DOHH2 (cell line): ENCODE measurements at regions not wholly inside any gene's neighbourhood (a gene's known extent, or its start where the extent isn't known, plus 50 kb on each side); places are given as distances from the start of the nearest gene placed in this dataset.

Experiments
- H3F3A ChIP-seq: fragments of 200-600 bp; sonication (generic), shearing (Covaris generic); 2 replicates; pipeline ENCODE4 v1.6.0; 2016; ENCODE audit warnings: antibody characterized with exemption, mild to moderate bottlenecking; ENCODE audit not compliant: control insufficient read depth, insufficient read depth
- H3K27ac ChIP-seq: fragments of 200-600 bp; sonication (generic); 2 replicates; pipeline ENCODE4 v1.5.1; 2014; ENCODE audit warnings: low read depth, mild to moderate bottlenecking, low read length, moderate library complexity
- H3K27me3 ChIP-seq: fragments of 200-600 bp; sonication (generic); 2 replicates; pipeline ENCODE4 v1.6.1; 2014; ENCODE audit warnings: mild to moderate bottlenecking, low read length, mixed read lengths; ENCODE audit not compliant: control insufficient read depth
- H3K36me3 ChIP-seq: fragments of 200-600 bp; sonication (generic); 2 replicates; pipeline ENCODE4 v1.6.1; 2014; ENCODE audit warnings: mild to moderate bottlenecking, low read length, moderate library complexity, mixed read lengths; ENCODE audit not compliant: control insufficient read depth
- H3K4me1 ChIP-seq: fragments of 200-600 bp; sonication (generic); 2 replicates; pipeline ENCODE4 v1.6.1; 2014; ENCODE audit warnings: mild to moderate bottlenecking, low read length, mixed read lengths; ENCODE audit not compliant: control insufficient read depth
- H3K4me2 ChIP-seq: fragments of 200-600 bp; sonication (generic); 2 replicates; pipeline ENCODE4 v1.6.0; 2014; ENCODE audit warnings: mild to moderate bottlenecking, low read length, moderate library complexity
- H3K4me3 ChIP-seq: fragments of 200-600 bp; sonication (generic); 2 replicates; pipeline ENCODE4 v1.5.1; 2014; ENCODE audit warnings: mild to moderate bottlenecking, low read length, mixed read lengths
- H3K79me2 ChIP-seq: fragments of 200-600 bp; sonication (generic); 2 replicates; pipeline ENCODE4 v1.6.1; 2014; ENCODE audit warnings: mild to moderate bottlenecking, low read length, mixed read lengths; ENCODE audit not compliant: control insufficient read depth
- H3K9me2 ChIP-seq: fragments of 200-600 bp; sonication (generic); replicated peaks from 2 replicates; pipeline ENCODE4 v1.6.1; 2014; ENCODE audit warnings: mild to moderate bottlenecking, low read length, mixed read lengths; ENCODE audit not compliant: control insufficient read depth
- H3K9me3 ChIP-seq: fragments of 200-600 bp; sonication (generic); 2 replicates; pipeline ENCODE4 v1.6.1; 2014; ENCODE audit warnings: antibody characterized with exemption, low read length, mixed read lengths; ENCODE audit not compliant: control insufficient read depth, insufficient read depth
- H4K20me1 ChIP-seq: fragments of 200-600 bp; sonication (generic); 2 replicates; pipeline ENCODE4 v1.6.0; 2014; ENCODE audit warnings: low read depth, mild to moderate bottlenecking, antibody characterized with exemption, low read length, moderate library complexity; ENCODE audit not compliant: control insufficient read depth, insufficient read depth
- CTCF ChIP-seq: fragments of 200-600 bp; sonication (generic); IDR thresholded peaks from one replicate; pipeline ENCODE4 v1.5.1; 2014; ENCODE audit warnings: antibody characterized with exemption, mild to moderate bottlenecking, low read depth, low read length; ENCODE audit not compliant: poor library complexity, severe bottlenecking
- EZH2phosphoT487 ChIP-seq: fragments of 200-600 bp; sonication (generic); IDR thresholded peaks from 2 replicates; pipeline ENCODE4 v1.6.1; 2017; ENCODE audit warnings: borderline replicate concordance, mild to moderate bottlenecking, antibody characterized with exemption, low read length, moderate library complexity, mixed read lengths

DNA sequence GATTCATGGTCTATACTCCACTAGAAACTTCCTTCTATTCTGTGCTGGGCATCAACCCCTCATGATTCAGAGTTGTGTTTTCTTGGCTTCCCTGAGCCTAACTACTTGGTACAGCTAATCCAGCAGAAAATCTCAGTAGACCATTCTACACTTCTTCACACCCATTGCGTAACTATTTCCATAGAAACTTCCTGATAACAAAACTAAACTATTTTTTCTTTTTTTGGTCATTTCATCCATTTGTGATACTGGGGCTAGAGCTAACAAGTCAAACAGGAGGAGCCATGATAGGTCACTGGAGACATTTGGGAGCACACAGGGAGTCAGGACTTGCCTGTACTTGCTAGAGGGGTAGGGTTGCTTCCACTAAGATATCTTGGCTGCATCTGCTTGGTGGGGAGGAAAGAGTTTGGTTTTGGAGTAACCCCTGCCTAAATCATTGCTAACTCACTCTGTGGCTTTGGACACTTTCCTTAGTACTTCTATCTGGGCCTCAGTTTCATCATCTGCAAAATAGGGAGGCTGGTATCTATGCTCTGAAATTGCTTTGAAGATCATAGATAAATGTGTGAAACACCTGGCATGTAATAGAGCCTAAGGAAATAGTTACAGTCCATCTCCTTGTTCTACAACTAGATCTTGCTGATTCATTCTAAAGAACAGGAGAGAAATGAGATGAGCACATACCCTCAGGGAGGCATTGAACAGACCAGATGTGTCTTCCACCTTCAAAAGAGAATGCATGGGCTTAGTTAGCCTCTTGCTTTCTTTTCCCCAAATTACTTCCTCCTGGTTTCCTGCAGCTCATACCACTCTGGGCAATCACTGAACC is 127.9 kb upstream of the ADGRF1 start:
- Histone ChIP-seq H3K4me1 (no peaks in the 10 kb centered on the region), H3K79me2 (no peaks in the 10 kb centered on the region), H3K9me2 (no peaks in the 10 kb centered on the region), H3K4me2 (no peak overlapping the region), H3K27ac (no peak overlapping the region), H3F3A (no peaks in the 10 kb centered on the region), H3K9me3 (no peaks in the 10 kb centered on the region), H3K4me3 (no peak overlapping the region), H3K36me3 (no peaks in the 10 kb centered on the region), H3K27me3 (no peaks in the 10 kb centered on the region), H4K20me1 (no peaks in the 10 kb centered on the region)
- TF ChIP-seq EZH2phosphoT487 (no peak), CTCF (no peak)

GRCh38 chr6:47168180-47168579 is 126.0 kb upstream of the ADGRF1 start:
- Histone ChIP-seq H3K36me3 (no peaks in the 10 kb centered on the region), H3K4me3 (no peak overlapping the region), H3K27ac (no peak overlapping the region), H3K4me1 (no peaks in the 10 kb centered on the region), H3K9me2 (no peaks in the 10 kb centered on the region), H3K79me2 (no peaks in the 10 kb centered on the region), H4K20me1 (no peaks in the 10 kb centered on the region), H3K4me2 (no peak overlapping the region), H3F3A (no peaks in the 10 kb centered on the region), H3K9me3 (no peaks in the 10 kb centered on the region), H3K27me3 (no peaks in the 10 kb centered on the region)
- TF ChIP-seq EZH2phosphoT487: no peak
- TF ChIP-seq CTCF: no peak

GRCh38 chr6:47165918-47166317 is 123.8 kb upstream of the ADGRF1 start:
- no peaks in the 10 kb centered on the region for H3K4me1 ChIP-seq
- no peak overlapping the region for H3K4me2 ChIP-seq
- H3K27ac ChIP-seq: no peak overlapping the region

More at GRCh38 chr6:47165918-47166317, 123.8 kb upstream of the ADGRF1 start:
- no peak overlapping the region for H3K4me3 ChIP-seq
- no peaks in the 10 kb centered on the region for H3K79me2 ChIP-seq
- H3K9me2 ChIP-seq: no peaks in the 10 kb centered on the region
- no peaks in the 10 kb centered on the region for H3K36me3 ChIP-seq
- H3K27me3 ChIP-seq: no peaks in the 10 kb centered on the region
- no peaks in the 10 kb centered on the region for H3F3A ChIP-seq
- H3K9me3 ChIP-seq: no peaks in the 10 kb centered on the region
- H4K20me1 ChIP-seq: no peaks in the 10 kb centered on the region
- TF ChIP-seq EZH2phosphoT487 (no peak), CTCF (no peak)
